Lower leg skin (tissue), 3 donors: ENCODE measurements at regions not wholly inside any gene's neighbourhood (a gene's known extent, or its start where the extent isn't known, plus 50 kb on each side); places are given as distances from the start of the nearest gene placed in this dataset.

Source experiments
- CTCF ChIP-seq, 3 donors: fragments of 450-650 bp; IDR thresholded peaks; one replicate each; pipeline ENCODE4 v1.5.1; 2016; ENCODE audit warnings: antibody characterized with exemption in 3 of 3, mild to moderate bottlenecking in 3 of 3, moderate library complexity in 2 of 3
- POLR2A ChIP-seq, 2 donors: fragments of 450-650 bp; IDR thresholded peaks; one replicate each; pipeline ENCODE4 v1.6.1; 2016 to 2017; ENCODE audit warnings: antibody characterized with exemption in 2 of 2, mild to moderate bottlenecking in 1 of 2, moderate library complexity in 1 of 2

DNA sequence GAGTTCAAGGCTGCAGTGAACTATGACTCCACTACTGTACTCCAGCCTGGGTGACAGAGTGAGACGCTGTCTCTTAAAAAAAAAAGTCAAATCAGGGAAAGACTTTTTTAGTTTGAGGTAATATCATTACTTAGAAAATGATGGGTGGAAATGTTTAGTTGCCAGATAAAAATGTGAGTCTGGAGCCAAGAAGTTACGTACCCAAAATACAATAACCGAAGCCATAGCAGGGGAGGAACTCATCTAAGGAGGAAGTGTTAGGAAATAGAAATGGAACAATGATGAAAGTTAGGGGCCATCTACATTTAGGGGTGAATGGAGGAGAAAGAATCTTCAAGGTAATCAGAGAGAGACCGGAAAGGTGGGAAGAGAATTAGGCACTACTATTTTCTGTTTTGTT lies 98.8 kb downstream of the DACT1 start:
- TF ChIP-seq CTCF (IDR thresholded peaks at IDR 0.05) (no peak), POLR2A (IDR thresholded peaks at IDR 0.05) (no peak)
